Right lobe of liver (tissue), 4 donors: ENCODE measurements at regions not wholly inside any gene's neighbourhood (a gene's known extent, or its start where the extent isn't known, plus 50 kb on each side); places are given as distances from the start of the nearest gene placed in this dataset.

Source experiments
- CTCF ChIP-seq, 4 donors: fragments of 200-600 bp in 3 of 4; fragments of 450-650 bp in 1 of 4; IDR thresholded peaks; one replicate each; pipeline versions ENCODE4 v1.5.1 to v1.8.0; 2016 to 2022; ENCODE audit warnings: antibody characterized with exemption in 4 of 4, mild to moderate bottlenecking in 2 of 4
- POLR2A ChIP-seq: fragments of 450-650 bp; IDR thresholded peaks from one replicate; pipeline ENCODE4 v1.6.1; 2017; ENCODE audit warnings: antibody characterized with exemption, mild to moderate bottlenecking
- donor health status: DM: no; HTN: no; CAD: no.
- donor health status: DM: no; HTN: no; CAD: no.
- donor health status: DM: no; HTN: yes; CAD: no.

GRCh38 chr6:48814957-48815356, 648.1 kb downstream of the MMUT start:
- TF ChIP-seq CTCF (IDR thresholded peaks at IDR 0.05) (no peak), POLR2A (no peak)
